IMR-90 (cell line): ENCODE measurements at regions not wholly inside any gene's neighbourhood (a gene's known extent, or its start where the extent isn't known, plus 50 kb on each side); places are given as distances from the start of the nearest gene placed in this dataset.

Experiments used
- ATAC-seq: fragments of 200-7000 bp; cut with Tn5 transposase; 2 replicates; pipeline ENCODE4 v1.9.1; 2020; ENCODE audit warnings: low read depth, mild to moderate bottlenecking, moderate library complexity
- BruUV-seq: library from RNA; stranded (reverse); fragments of 400-500 nt; replicated peaks from 2 replicates; lab custom pipeline; 2021; lab: Mats Ljungman, UMichigan
- CTCF ChIA-PET: fragments of 300-600 bp; formaldehyde crosslinking; extraction: SDS; loops from one replicate; lab custom pipeline; 2021; ENCODE audit warnings: antibody characterized with exemption; lab: Yijun Ruan, JAX
- POLR2A ChIA-PET: fragments of 300-600 bp; sonication (Branson Sonifier 250); formaldehyde crosslinking; loops from one replicate; lab custom pipeline; 2022; ENCODE audit warnings: antibody characterized with exemption; ENCODE audit not compliant: unreplicated experiment; lab: Charles Lee
- DNase-seq: peaks from one replicate; pipeline ENCODE4 v3.0.0; 2013
- H2AFZ ChIP-seq: replicated peaks from 2 replicates; pipeline ENCODE3; 2013; ENCODE audit warnings: low read length, mild to moderate bottlenecking; ENCODE audit not compliant: poor library complexity
- H2AK5ac ChIP-seq: 2 replicates; pipeline ENCODE4 v1.6.1; 2013; ENCODE audit warnings: low read depth, low read length, inconsistent platforms
- H2AK9ac ChIP-seq: replicated peaks from 2 replicates; pipeline ENCODE3; 2013; ENCODE audit warnings: mild to moderate bottlenecking, low read depth, low read length, moderate library complexity; ENCODE audit not compliant: poor library complexity
- H2BK120ac ChIP-seq: 2 replicates; pipeline ENCODE4 v1.6.1; 2013; ENCODE audit warnings: low read depth, low read length, inconsistent platforms
- H2BK15ac ChIP-seq: 3 replicates; pipeline ENCODE4 v1.6.1; 2013; ENCODE audit warnings: low read depth, low read length, inconsistent platforms
- H2BK20ac ChIP-seq: 2 replicates; pipeline ENCODE4 v1.6.1; 2013; ENCODE audit warnings: low read depth, mild to moderate bottlenecking, inconsistent platforms, low read length, moderate library complexity
- H2BK5ac ChIP-seq: 2 replicates; pipeline ENCODE4 v1.6.1; 2013; ENCODE audit warnings: mild to moderate bottlenecking, low read depth, low read length, inconsistent platforms; ENCODE audit not compliant: poor library complexity, severe bottlenecking
- H3K14ac ChIP-seq: replicated peaks from 2 replicates; pipeline ENCODE4 v1.6.1; 2013; ENCODE audit warnings: low read depth, low read length, inconsistent platforms
- H3K18ac ChIP-seq: 2 replicates; pipeline ENCODE4 v1.6.1; 2013; ENCODE audit warnings: low read depth, low read length, control low read depth
- H3K23ac ChIP-seq: 2 replicates; pipeline ENCODE4 v1.6.1; 2013; ENCODE audit warnings: low read depth, low read length, inconsistent platforms
- H3K27ac ChIP-seq: 2 replicates; pipeline ENCODE4 v1.5.1; 2013; ENCODE audit warnings: mild to moderate bottlenecking, control low read depth, low read length; ENCODE audit not compliant: insufficient read depth
- H3K27me3 ChIP-seq: 2 replicates; pipeline ENCODE4 v1.6.1; 2013; ENCODE audit warnings: low read length; ENCODE audit not compliant: control insufficient read depth, insufficient read depth
- H3K36me3 ChIP-seq: 2 replicates; pipeline ENCODE4 v1.6.1; 2013; ENCODE audit warnings: low read length, mixed read lengths; ENCODE audit not compliant: control insufficient read depth, insufficient read depth
- H3K4ac ChIP-seq: 2 replicates; pipeline ENCODE4 v1.6.1; 2013; ENCODE audit warnings: low read depth, low read length, inconsistent platforms
- H3K4me1 ChIP-seq: 2 replicates; pipeline ENCODE4 v1.6.1; 2013; ENCODE audit warnings: low read length, mixed read lengths; ENCODE audit not compliant: control insufficient read depth, insufficient read depth
- H3K4me2 ChIP-seq: 2 replicates; pipeline ENCODE4 v1.6.1; 2013; ENCODE audit warnings: low read depth, mild to moderate bottlenecking, control low read depth, low read length, moderate library complexity
- H3K4me3 ChIP-seq: 2 replicates; pipeline ENCODE4 v1.5.1; 2013; ENCODE audit warnings: low read depth, mild to moderate bottlenecking, control low read depth, low read length, moderate library complexity; ENCODE audit not compliant: insufficient read depth
- H3K56ac ChIP-seq: 2 replicates; pipeline ENCODE4 v1.6.1; 2013; ENCODE audit warnings: low read length, inconsistent platforms; ENCODE audit not compliant: insufficient read depth; ENCODE audit errors: extremely low read depth
- H3K79me1 ChIP-seq, 2 experiments: 2 replicates each; pipeline ENCODE4 v1.6.1; 2013; ENCODE audit warnings: low read length in 2 of 2, inconsistent platforms in 1 of 2, low read depth in 1 of 2
- H3K9ac ChIP-seq: 2 replicates; pipeline ENCODE4 v1.6.1; 2013; ENCODE audit warnings: low read depth, low read length, control low read depth
- H3K9me1 ChIP-seq: 2 replicates; pipeline ENCODE4 v1.6.1; 2013; ENCODE audit warnings: low read length, inconsistent platforms; ENCODE audit not compliant: insufficient read depth
- H3K9me3 ChIP-seq: 2 replicates; pipeline ENCODE4 v1.6.1; 2013; ENCODE audit warnings: low read length; ENCODE audit not compliant: control insufficient read depth, insufficient read depth
- H4K20me1 ChIP-seq: 2 replicates; pipeline ENCODE4 v1.6.1; 2013; ENCODE audit warnings: low read length, inconsistent platforms; ENCODE audit not compliant: insufficient read depth
- H4K5ac ChIP-seq: 2 replicates; pipeline ENCODE4 v1.6.1; 2013; ENCODE audit warnings: mild to moderate bottlenecking, low read depth, low read length, control low read depth
- H4K8ac ChIP-seq, 2 experiments: 2 replicates each; pipeline ENCODE4 v1.6.1; 2013; ENCODE audit warnings: low read depth in 2 of 2, low read length in 2 of 2, control low read depth in 1 of 2, inconsistent platforms in 1 of 2
- H4K91ac ChIP-seq: 2 replicates; pipeline ENCODE4 v1.6.1; 2013; ENCODE audit warnings: low read depth, low read length, inconsistent platforms; ENCODE audit not compliant: insufficient read depth
- WGBS, 2 experiments: methylation state at CpG; one replicate each; pipeline versions ENCODE4 v1.1.5 to v1.1.7; 2013; ENCODE audit warnings: missing lambda C conversion rate in 2 of 2; ENCODE audit not compliant: insufficient read length in 1 of 2; ENCODE audit errors: extremely low coverage in 2 of 2; 5-methylcytosine and 5-hydroxymethylcytosine counted together
- dilution Hi-C: fragments of 300-500 bp; cut with HindIII; formaldehyde crosslinking; loops from one replicate; pipeline ENCODE4 v1.14.3; 2018; ENCODE audit warnings: low sequenced_read_pairs; ENCODE audit not compliant: unreplicated experiment
- in situ Hi-C: fragments of 300-500 bp; cut with MboI; formaldehyde crosslinking; loops from 3 replicates; pipeline ENCODE4 v1.14.3; 2019; ENCODE audit warnings: low sequenced_read_pairs, inconsistent platforms, mixed read lengths
- intact Hi-C: fragments of 100-400 bp; cut with micrococcal nuclease; formaldehyde crosslinking; loops from 2 replicates; pipeline ENCODE4 v1.10.0; 2022
- TF ChIP-seq, protein P1 (sequence below): fragments of 150-350 bp; IDR thresholded peaks from 2 replicates; pipeline ENCODE4 v1.6.1; 2016; ENCODE audit warnings: low read depth, mild to moderate bottlenecking, low read length, moderate library complexity, borderline replicate concordance
- TF ChIP-seq, protein P2 (sequence below): conservative IDR thresholded peaks from 2 replicates; pipeline ENCODE4 v1.5.1; 2012; ENCODE audit warnings: mild to moderate bottlenecking, low read depth, low read length, improper control_type of control experiment
- TF ChIP-seq, protein P3 (sequence below): fragments of 150-350 bp; IDR thresholded peaks from 2 replicates; pipeline ENCODE4 v1.6.1; 2017; ENCODE audit warnings: mild to moderate bottlenecking, antibody characterized with exemption, low read length, low read depth

DNA sequence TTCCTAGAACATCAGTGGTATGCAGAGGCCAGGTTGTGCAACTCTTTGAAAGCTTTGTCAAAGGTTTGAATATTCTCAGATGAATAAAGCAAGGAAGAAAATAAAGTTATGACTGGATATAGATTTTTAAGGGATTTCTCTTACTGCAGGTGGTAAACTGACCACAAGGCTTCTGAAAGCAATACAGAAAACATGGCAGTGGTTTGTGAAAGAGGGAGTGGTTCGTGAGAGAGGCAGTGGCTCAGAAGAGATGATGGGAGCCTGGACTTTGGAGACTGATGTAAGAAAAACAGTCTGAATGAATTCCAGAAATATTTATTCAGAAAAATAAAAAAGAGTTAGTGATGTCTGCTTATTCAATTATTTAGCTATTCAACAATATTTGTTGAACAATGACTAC, 380.4 kb upstream of the CTNND2 start:
- H3K14ac ChIP-seq, result no peak overlapping the region
- no peaks in the 10 kb centered on the region for H3K79me1 ChIP-seq
- no peaks in the 10 kb centered on the region for H3K27me3 ChIP-seq
- H3K4me2 ChIP-seq, result no peak overlapping the region
- H3K9ac ChIP-seq, result no peak overlapping the region
- no peak overlapping the region for H3K23ac ChIP-seq
- in situ Hi-C loops (no loop called here), dilution Hi-C loops (no loop called here), intact Hi-C loops (no loop called here)
- no peak overlapping the region for H4K91ac ChIP-seq
- H2AK5ac ChIP-seq, result no peak overlapping the region
- H3K56ac ChIP-seq, result no peak overlapping the region
- DNase-seq, result no peak
- H2BK20ac ChIP-seq, result no peak overlapping the region
- H4K20me1 ChIP-seq, result no peaks in the 10 kb centered on the region
- CTCF ChIA-PET, result no interaction called here
- H2AFZ ChIP-seq, result no peak overlapping the region
- no peak overlapping the region for H3K18ac ChIP-seq
- H4K5ac ChIP-seq, result no peak overlapping the region
- H2AK9ac ChIP-seq, result no peak overlapping the region
- POLR2A ChIA-PET, result no interaction called here
- no peak overlapping the region for H4K8ac ChIP-seq
- H2BK5ac ChIP-seq, result no peak overlapping the region
- no peak for ATAC-seq
- H3K9me3 ChIP-seq, result peaks cover 5% of the 10 kb centered on the region; the same call in 1 of the 2 replicates
- no peak overlapping the region for H2BK120ac ChIP-seq
- no peaks in the 10 kb centered on the region for H3K9me1 ChIP-seq
- H3K4me1 ChIP-seq, result no peaks in the 10 kb centered on the region
- TF ChIP-seq, protein P1, sequence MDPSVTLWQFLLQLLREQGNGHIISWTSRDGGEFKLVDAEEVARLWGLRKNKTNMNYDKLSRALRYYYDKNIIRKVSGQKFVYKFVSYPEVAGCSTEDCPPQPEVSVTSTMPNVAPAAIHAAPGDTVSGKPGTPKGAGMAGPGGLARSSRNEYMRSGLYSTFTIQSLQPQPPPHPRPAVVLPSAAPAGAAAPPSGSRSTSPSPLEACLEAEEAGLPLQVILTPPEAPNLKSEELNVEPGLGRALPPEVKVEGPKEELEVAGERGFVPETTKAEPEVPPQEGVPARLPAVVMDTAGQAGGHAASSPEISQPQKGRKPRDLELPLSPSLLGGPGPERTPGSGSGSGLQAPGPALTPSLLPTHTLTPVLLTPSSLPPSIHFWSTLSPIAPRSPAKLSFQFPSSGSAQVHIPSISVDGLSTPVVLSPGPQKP, result no peak
- TF ChIP-seq, protein P2, sequence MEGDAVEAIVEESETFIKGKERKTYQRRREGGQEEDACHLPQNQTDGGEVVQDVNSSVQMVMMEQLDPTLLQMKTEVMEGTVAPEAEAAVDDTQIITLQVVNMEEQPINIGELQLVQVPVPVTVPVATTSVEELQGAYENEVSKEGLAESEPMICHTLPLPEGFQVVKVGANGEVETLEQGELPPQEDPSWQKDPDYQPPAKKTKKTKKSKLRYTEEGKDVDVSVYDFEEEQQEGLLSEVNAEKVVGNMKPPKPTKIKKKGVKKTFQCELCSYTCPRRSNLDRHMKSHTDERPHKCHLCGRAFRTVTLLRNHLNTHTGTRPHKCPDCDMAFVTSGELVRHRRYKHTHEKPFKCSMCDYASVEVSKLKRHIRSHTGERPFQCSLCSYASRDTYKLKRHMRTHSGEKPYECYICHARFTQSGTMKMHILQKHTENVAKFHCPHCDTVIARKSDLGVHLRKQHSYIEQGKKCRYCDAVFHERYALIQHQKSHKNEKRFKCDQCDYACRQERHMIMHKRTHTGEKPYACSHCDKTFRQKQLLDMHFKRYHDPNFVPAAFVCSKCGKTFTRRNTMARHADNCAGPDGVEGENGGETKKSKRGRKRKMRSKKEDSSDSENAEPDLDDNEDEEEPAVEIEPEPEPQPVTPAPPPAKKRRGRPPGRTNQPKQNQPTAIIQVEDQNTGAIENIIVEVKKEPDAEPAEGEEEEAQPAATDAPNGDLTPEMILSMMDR, result no peak
- TF ChIP-seq, protein P3, sequence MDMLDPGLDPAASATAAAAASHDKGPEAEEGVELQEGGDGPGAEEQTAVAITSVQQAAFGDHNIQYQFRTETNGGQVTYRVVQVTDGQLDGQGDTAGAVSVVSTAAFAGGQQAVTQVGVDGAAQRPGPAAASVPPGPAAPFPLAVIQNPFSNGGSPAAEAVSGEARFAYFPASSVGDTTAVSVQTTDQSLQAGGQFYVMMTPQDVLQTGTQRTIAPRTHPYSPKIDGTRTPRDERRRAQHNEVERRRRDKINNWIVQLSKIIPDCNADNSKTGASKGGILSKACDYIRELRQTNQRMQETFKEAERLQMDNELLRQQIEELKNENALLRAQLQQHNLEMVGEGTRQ, result no peak
- 40% methylated on average over 1 of the region's 1 CpG; no CpG with 5 or more reads in 1 of the 2 experiments for WGBS, 2 experiments
- H3K4me3 ChIP-seq, result no peak overlapping the region
- no peak overlapping the region for H3K27ac ChIP-seq
- no peaks in the 10 kb centered on the region for H3K36me3 ChIP-seq
- no TSS peak for BruUV-seq
- no peak overlapping the region for H3K4ac ChIP-seq
- H2BK15ac ChIP-seq, result no peak overlapping the region
